CD1c-positive myeloid dendritic cell (primary cell): ENCODE measurements at regions not wholly inside any gene's neighbourhood (a gene's known extent, or its start where the extent isn't known, plus 50 kb on each side); places are given as distances from the start of the nearest gene placed in this dataset.
"Not testable (repeated sequence)": the region's sequence is repeated elsewhere in the genome, so short reads cannot be mapped to it uniquely, and the experiment has no call there.

Source experiments
- DNase-seq: peaks from one replicate; pipeline ENCODE4 v3.0.0-alpha.2; 2016; ENCODE audit errors: extremely low spot score

DNA sequence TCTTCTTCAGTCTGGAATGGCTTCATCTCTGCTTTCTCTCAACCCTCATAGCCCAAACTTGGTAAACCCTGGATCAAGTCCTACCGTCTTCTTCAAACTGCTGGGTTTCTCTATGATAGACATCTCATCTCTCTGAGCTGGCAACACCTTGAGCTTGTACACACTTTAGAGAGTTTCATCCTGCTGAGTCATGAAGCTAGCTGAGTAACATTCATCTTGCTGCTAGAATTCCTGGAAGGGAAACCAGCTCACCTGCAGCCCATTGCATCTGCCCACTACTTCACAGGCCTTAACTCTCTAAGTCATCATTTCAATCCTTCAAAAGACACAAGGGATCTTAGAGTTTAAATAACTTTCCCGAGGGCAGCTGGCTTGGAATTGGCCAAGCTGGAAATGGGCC, 175.5 kb upstream of the RORA start:
- DNase-seq = no peak

DNA sequence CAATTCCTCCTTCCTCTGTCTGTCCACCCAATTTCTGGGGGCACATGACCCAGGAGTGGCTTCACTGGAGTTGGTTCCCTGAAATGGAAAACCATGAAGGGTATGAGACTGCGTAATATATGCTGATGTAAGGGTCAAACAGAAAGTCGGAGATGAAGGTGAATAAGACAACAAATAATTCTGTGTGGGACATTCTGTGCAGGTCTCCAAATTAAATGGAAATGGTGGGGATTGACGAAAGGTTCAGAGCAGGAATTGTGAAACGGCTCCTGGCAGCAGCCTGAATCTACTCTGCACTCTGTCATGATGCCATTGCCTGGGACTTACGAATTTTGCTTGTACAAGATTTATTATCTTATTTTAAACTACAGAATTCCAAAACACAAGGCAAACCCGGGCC, 174.8 kb upstream of the RORA start:
- no peak for DNase-seq

DNA sequence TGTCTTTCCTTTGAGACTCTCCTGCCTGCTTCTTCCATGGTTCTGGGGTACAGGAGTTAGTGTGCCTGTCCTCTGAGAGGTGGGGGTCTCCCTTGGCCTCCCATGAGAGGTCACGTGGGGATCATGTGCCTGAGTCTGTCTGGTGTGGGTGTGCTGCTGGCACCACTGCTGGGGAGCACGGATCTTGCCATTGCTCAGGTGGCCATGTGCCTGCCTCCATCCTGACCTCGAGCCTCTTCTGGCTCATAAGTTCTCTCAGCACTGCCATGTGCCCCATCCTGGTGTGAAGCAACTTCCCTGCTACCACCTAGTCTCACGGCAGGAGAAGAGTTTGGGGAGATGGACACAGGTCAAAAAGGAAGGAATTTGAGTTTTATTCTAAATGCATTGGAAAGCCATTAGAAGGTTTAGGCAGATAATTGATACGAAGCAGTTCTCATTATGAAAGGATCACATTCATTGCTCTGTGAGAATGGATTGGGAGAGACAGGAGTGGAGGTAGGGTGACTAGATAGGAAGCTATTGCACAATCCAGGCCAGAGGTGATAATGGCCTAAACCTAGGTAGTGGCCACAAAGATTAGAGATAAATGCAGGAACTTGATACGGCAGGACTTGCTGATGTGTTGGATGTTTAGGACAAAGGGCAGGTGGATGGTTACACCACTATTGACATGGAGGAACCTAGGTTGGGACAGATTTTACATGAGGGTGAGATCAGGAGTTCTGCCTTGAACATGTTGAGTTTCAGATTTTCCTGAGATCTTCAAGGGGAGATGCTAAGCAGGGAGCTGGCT, 173.0 kb upstream of the RORA start:
- DNase-seq = no peak

- no peak for DNase-seq
Observed at GRCh38 chr15:61398310-61398709, 169.2 kb upstream of the RORA start.

GRCh38 chr15:61396235-61396919, 167.3 kb upstream of the RORA start:
- no peak for DNase-seq

DNA sequence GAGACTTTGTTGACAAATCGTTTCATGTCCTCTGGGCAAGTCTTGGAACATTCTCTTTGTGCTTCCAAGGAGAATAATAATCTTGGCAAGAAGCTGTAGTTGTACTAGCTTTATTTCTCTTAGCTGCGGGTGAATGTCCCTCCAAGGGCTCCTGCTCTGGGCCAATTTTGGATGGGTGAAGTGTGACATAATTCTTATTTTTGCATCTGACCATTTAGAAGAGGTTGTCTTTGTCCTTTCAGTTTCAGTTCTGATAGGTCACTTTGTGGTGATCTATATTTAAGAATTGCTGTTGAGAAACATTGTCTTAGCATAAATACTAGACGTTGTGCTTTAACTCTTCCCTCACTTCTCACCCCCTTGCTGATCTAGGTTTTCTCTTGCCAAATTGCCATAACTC, 164.8 kb upstream of the RORA start:
- DNase-seq = no peak

GRCh38 chr15:61393524-61393923, 164.4 kb upstream of the RORA start:
- no peak for DNase-seq

DNA sequence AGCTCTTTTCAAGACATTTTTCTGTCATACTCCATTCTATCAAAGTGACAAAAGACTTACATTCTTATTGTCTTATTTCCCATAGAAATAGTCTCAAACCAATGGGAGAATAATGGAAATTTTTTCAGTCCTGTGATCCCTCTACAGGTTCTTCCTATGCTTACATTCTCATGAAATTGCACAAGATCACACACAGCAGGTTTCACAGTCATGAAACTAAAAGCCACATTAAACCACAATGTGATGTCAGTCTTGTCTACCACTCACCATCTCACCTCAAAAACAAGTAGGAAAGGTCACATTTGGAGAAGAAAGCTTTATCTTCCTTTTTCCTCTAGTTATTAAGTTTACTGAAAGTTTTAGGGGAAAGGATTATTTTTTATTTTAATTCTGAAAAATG, 161.0 kb upstream of the RORA start:
- DNase-seq = no peak

GRCh38 chr15:61389334-61390028, 160.4 kb upstream of the RORA start:
- DNase-seq = no peak

DNA sequence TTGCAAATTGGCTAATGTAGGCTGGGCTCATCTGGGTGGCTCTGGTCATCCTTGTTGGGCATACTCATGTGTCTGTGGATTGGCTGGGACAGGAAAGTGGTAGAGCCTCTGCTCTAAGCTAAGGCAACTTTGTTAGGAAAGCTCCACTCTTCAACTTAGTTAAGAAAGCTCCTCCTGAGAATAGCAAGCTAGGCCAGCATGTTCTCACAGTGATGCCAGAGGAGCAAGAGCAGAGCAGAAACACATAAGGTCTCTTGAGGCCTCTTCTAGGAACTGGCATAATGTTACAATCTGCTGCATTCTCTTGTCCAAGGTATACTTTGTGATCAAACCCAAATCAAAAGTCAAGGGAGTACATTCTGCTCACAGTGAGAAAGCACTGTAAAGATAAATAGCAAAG, 158.6 kb upstream of the RORA start:
- DNase-seq = no peak

- DNase-seq = no peak
Observed at GRCh38 chr15:61383421-61383820, 154.3 kb upstream of the RORA start.

DNA sequence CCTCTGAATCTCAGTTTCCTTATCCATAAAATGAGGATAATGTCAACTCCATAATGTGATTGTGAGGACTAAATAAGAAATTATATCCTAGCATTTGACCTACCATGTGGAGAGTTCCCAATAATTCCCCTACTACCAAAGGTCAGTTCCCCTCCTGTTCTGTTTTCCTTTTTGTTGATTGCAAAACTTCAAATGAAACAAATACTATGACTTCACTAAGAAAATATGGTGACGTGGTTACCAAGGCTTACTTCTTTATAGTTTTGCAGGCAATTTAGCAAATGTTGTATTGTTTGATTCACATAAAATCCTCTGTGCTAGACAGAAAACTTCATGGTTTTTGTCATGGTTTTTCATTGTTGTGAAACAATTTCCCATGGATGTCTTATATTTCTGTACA, 153.8 kb upstream of the RORA start:
- no peak for DNase-seq

- DNase-seq = no peak
Observed at GRCh38 chr15:61381501-61381900, 152.4 kb upstream of the RORA start.

GRCh38 chr15:61380270-61380669, 151.2 kb upstream of the RORA start:
- DNase-seq = no peak

DNA sequence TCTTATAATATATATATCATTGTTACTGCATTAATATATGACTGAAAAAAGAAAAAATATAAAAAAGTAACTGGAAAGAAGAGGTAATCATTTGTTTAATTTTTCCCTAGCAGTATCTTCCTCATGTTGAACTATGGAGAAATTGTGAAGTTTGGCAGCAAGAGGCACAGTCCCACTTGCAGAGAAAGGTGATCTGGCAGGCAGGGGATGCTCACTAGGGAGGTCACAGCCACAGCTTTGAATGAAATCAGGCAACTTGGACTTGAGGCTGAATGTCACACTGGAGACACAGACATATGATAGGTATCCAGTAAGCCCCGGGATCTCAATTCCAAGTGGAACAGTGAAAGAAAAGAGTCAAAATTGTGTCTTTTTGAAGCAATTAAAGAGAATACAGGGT, 149.9 kb upstream of the RORA start:
- no peak for DNase-seq

DNA sequence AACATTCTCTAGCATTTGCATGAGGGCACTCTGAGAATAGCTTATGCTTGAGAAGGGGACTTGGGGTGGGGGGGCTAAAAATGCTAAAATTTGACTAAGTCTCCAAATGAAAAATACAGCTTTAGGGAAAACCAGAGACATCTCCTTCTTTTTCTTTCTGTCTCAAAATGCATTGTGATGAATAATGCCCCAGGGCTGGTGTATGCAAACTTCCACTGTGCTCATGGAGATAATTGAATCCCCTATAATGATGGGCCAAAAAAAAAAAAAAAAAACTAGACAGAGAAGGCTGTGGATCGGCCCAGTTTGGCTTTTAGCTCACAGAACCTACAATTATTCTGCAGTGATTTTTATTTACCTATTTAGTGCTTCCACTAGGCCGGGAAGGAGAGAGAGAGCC, 147.9 kb upstream of the RORA start:
- no peak for DNase-seq

DNA sequence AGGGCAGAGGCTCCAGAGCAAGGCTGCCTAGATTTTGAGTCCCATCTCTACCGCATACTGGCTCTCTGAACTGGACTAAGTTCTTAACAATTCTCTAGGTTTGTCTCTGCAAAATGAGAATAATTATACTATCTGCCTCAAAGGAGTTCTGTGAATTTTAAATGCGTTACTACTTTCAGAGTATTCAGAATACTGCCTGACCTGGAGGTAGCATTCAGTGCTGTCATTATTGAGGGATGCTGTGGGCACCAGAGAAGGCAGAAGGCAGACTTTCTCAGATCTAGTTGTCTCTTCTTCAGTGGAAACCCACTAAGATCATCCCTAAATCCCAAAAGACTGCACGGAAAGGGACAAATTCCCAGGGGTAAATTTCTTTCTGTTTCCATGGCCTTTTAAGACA, 147.4 kb upstream of the RORA start:
- no peak for DNase-seq

DNA sequence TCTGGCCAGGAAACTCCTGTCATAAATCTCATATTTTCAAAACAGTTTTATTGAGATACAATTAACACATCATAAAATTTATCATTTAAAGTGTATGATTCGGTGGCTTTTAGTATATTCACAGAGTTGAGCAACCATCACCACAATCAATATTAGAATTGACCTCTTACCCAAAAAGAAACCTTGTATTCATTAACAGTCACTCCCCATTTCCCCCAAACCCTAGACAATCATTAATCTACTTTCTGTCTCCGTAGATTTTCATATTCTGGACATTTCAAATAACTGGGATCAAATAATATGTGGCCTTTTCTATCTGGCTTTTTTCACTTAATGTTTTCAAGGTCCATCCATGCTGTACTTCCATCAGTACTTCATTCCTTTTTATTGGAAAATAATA, 145.7 kb upstream of the RORA start:
- no peak for DNase-seq

DNA sequence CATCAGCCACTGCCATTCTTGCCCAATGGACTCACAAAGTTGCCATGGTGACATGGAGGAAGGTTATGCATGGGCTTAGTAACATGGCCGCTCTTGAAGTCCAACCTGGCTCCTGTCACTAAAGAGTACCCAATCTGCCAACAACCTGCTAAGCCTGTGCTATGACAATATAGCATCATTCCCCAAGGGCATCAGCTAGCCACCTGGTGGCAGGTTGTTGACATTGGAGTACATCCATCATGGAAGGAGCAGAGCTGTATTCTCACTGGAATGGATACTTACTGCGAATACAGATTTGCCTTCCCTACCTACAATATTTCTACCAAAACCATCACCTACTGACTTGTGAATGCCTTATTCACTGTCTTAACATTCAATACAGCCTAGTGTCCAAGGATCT, 138.9 kb upstream of the RORA start:
- no peak for DNase-seq

DNA sequence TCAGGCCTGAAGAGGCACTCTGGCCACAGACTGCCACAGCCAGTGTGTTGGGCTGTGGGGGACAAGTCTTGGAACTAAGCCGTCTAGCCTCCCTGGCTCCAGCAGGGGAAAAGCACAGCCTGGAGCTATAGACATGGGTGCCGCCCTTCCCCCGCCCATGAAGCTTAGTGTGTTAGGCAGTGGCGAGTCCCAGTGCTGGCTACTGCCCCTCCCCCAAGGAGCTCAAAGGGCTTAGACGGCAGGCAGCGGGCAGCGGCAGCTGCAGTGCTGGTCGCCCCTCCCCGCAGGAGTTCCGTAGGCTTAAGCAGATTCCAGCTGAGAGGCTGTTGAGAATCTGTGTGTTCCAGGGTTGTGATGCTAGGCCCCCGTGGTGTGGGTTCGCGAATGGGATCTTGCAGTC, 135.8 kb upstream of the RORA start:
- no peak for DNase-seq

- not testable (repeated sequence) for DNase-seq
Observed at GRCh38 chr15:61362912-61363311, 133.8 kb upstream of the RORA start.

DNA sequence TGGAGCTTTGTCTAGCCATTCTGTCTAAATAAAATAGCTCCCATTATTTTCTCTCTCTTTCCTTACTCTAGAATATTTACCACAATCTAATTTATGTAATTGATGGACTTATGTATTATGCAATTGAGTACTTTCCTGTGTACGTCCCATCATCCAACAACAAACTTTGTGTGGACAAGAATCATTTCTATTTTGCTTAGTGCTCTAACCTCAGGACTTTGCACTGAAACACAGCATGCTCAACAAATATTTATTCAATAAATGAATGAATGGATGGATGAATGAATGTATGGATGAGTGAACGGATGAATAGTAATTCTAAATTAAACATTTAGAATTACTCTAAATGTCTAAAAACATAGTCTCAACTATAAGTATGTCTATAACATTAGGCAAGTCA, 115.2 kb upstream of the RORA start:
- DNase-seq = no peak

- no peak for DNase-seq
Observed at GRCh38 chr15:61342390-61342789, 113.3 kb upstream of the RORA start.
